Mesenchymal stem cell (in vitro differentiated cells and primary cell): ENCODE measurements at regions not wholly inside any gene's neighbourhood (a gene's known extent, or its start where the extent isn't known, plus 50 kb on each side); places are given as distances from the start of the nearest gene placed in this dataset.

Experiments
- DNase-seq: peaks from one replicate; pipeline ENCODE4 v3.0.0-alpha.2; 2013
- H2AFZ ChIP-seq: one replicate; pipeline ENCODE4 v1.6.1; 2013; ENCODE audit warnings: low read depth, mild to moderate bottlenecking, control low read depth, inconsistent platforms, low read length, moderate library complexity
- H2AK5ac ChIP-seq: 2 replicates; pipeline ENCODE4 v1.6.1; 2013; ENCODE audit warnings: low read length, moderate library complexity, mild to moderate bottlenecking, inconsistent platforms; ENCODE audit not compliant: severe bottlenecking
- H2BK120ac ChIP-seq: one replicate; pipeline ENCODE4 v1.6.1; 2013; ENCODE audit warnings: low read depth, mild to moderate bottlenecking, inconsistent platforms, low read length, moderate library complexity
- H2BK12ac ChIP-seq, 2 experiments: one replicate each; pipeline ENCODE4 v1.6.1; 2013; ENCODE audit warnings: inconsistent platforms in 2 of 2, low read length in 2 of 2, mild to moderate bottlenecking in 2 of 2, moderate library complexity in 2 of 2, control low read depth in 1 of 2
- H2BK15ac ChIP-seq: one replicate; pipeline ENCODE4 v1.6.1; 2013; ENCODE audit warnings: mild to moderate bottlenecking, low read depth, inconsistent platforms; ENCODE audit not compliant: poor library complexity, severe bottlenecking
- H2BK5ac ChIP-seq: 2 replicates; pipeline ENCODE4 v1.6.1; 2013; ENCODE audit warnings: low read depth, mild to moderate bottlenecking, low read length, control low read depth, inconsistent platforms; ENCODE audit not compliant: poor library complexity, severe bottlenecking
- H3K14ac ChIP-seq, 2 experiments: one replicate each; pipeline ENCODE4 v1.6.1; 2013; ENCODE audit warnings: inconsistent platforms in 2 of 2, low read length in 2 of 2, control low read depth in 1 of 2, mild to moderate bottlenecking in 1 of 2, moderate library complexity in 1 of 2
- H3K18ac ChIP-seq, 2 experiments: one replicate each; pipeline ENCODE4 v1.6.1; 2013; ENCODE audit warnings: inconsistent platforms in 2 of 2, low read length in 2 of 2, control low read depth in 1 of 2, low read depth in 1 of 2, mild to moderate bottlenecking in 1 of 2
- H3K23ac ChIP-seq, 2 experiments: one replicate each; pipeline ENCODE4 v1.6.1; 2013; ENCODE audit warnings: inconsistent platforms in 2 of 2, low read length in 2 of 2, mild to moderate bottlenecking in 2 of 2, moderate library complexity in 2 of 2, control low read depth in 1 of 2
- H3K27ac ChIP-seq: 2 replicates; pipeline ENCODE4 v1.5.1; 2013; ENCODE audit warnings: mild to moderate bottlenecking, moderate library complexity, low read length, control low read depth, inconsistent platforms; ENCODE audit not compliant: poor library complexity, severe bottlenecking
- H3K27me3 ChIP-seq, 2 experiments: 2 replicates each; pipeline versions ENCODE4 v1.6.1 to v1.7.0; 2013; ENCODE audit warnings: low read length in 2 of 2, mild to moderate bottlenecking in 2 of 2, moderate library complexity in 2 of 2, control low read depth in 1 of 2, inconsistent platforms in 1 of 2; ENCODE audit not compliant: control insufficient read depth in 1 of 2, insufficient read depth in 1 of 2
- H3K36me3 ChIP-seq, 2 experiments: 2 replicates each; pipeline versions ENCODE4 v1.6.1 to v1.7.0; 2013; ENCODE audit warnings: low read length in 2 of 2, control low read depth in 1 of 2, inconsistent platforms in 1 of 2, low read depth in 1 of 2, mild to moderate bottlenecking in 1 of 2; ENCODE audit not compliant: insufficient read depth in 2 of 2, control insufficient read depth in 1 of 2
- H3K4ac ChIP-seq, 2 experiments: one replicate each; pipeline ENCODE4 v1.6.1; 2013; ENCODE audit warnings: inconsistent platforms in 2 of 2, low read length in 2 of 2, mild to moderate bottlenecking in 2 of 2, moderate library complexity in 2 of 2, control low read depth in 1 of 2, low read depth in 1 of 2
- H3K4me1 ChIP-seq: 2 replicates; pipeline ENCODE4 v1.6.1; 2013; ENCODE audit warnings: low read depth, low read length, control low read depth; ENCODE audit not compliant: control insufficient read depth, insufficient read depth
- H3K4me2 ChIP-seq: 2 replicates; pipeline ENCODE4 v1.6.1; 2013; ENCODE audit warnings: low read length, mild to moderate bottlenecking, inconsistent platforms; ENCODE audit not compliant: poor library complexity, severe bottlenecking
- H3K4me3 ChIP-seq, 2 experiments: 2 replicates each; pipeline versions ENCODE4 v1.5.1 to v1.7.0; 2013; ENCODE audit warnings: low read length in 2 of 2, mild to moderate bottlenecking in 2 of 2, control low read depth in 1 of 2, low read depth in 1 of 2; ENCODE audit not compliant: insufficient read depth in 1 of 2
- H3K79me1 ChIP-seq: replicated peaks from 2 replicates; pipeline ENCODE4 v1.6.1; 2013; ENCODE audit warnings: mild to moderate bottlenecking, control low read depth, low read length, inconsistent platforms; ENCODE audit not compliant: poor library complexity, severe bottlenecking
- H3K9ac ChIP-seq: 2 replicates; pipeline ENCODE4 v1.7.0; 2013; ENCODE audit warnings: mild to moderate bottlenecking, low read length, moderate library complexity
- H3K9me3 ChIP-seq: 2 replicates; pipeline ENCODE4 v1.7.0; 2013; ENCODE audit warnings: mild to moderate bottlenecking, low read length; ENCODE audit not compliant: control insufficient read depth
- H4K8ac ChIP-seq: one replicate; pipeline ENCODE4 v1.6.1; 2013; ENCODE audit warnings: inconsistent platforms, mild to moderate bottlenecking, low read length, moderate library complexity
- H4K91ac ChIP-seq: one replicate; pipeline ENCODE4 v1.6.1; 2013; ENCODE audit warnings: mild to moderate bottlenecking, low read length, inconsistent platforms
- WGBS: methylation state at CpG from one replicate; pipeline ENCODE4 v1.1.7; 2013; ENCODE audit warnings: mixed read lengths; 5-methylcytosine and 5-hydroxymethylcytosine counted together

DNA sequence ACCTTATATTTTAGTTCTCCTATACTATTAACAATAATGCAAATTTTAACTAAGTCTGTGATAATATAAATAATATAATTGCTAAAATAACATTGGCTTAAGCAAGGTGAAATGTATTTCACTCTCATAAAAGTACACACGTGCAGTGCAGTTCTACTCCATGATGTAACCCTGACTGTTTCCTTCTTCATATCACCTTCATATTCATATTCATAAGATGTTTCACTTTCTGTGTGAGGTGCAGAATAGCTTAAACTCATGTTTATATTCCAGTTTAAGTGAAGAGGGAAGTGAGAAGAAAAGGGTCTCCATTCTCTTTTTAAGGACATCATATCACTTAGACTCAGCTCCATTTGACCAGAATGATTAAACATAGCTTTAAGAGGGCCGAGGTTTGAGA lies 1810.0 kb upstream of the PCDH10 start:
- no peak overlapping the region for H3K4me3 ChIP-seq
- WGBS: no CpG with 5 or more reads among the region's 2 CpGs
- no peak overlapping the region for H2BK12ac ChIP-seq

DNA sequence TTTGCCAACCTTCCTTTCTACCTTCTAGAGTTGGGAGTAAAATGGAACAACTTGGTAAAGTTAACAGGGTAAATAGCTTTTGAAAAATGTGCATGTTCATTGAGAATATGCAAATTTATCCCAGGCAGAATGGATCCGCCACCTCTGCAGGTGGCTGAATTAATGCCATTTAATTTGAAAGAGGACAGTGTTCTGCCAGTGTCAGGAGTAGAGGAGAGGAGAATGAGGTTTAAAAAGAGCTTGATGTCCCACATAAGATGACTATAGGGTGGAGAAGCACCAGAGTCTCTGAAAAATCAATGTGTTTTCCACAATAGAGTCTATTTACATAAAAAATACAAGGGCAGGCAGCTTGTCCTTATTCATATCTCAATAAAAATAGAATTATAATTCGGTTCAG lies 1804.3 kb upstream of the PCDH10 start:
- Histone ChIP-seq H2BK5ac (no peak overlapping the region), H3K4me2 (no peak overlapping the region), H3K27ac (no peak overlapping the region), H3K4me3 (no peak overlapping the region), H3K14ac (no peak overlapping the region), H3K27me3 (no peaks in the 10 kb centered on the region), H2BK15ac (no peak overlapping the region), H2AK5ac (no peak overlapping the region), H2AFZ (no peak overlapping the region), H4K8ac (no peak overlapping the region), H3K18ac (no peak overlapping the region), H4K91ac (no peak overlapping the region), H2BK120ac (no peak overlapping the region), H3K4ac (no peak overlapping the region), H3K9ac (no peak overlapping the region), H3K4me1 (no peaks in the 10 kb centered on the region), H3K23ac (no peak overlapping the region), H2BK12ac (no peak overlapping the region), H3K79me1 (no peaks in the 10 kb centered on the region), H3K9me3 (no peaks in the 10 kb centered on the region), H3K36me3 (no peaks in the 10 kb centered on the region)
- DNase-seq: no peak
- 92% methylated on average over 2 of the region's 2 CpGs for WGBS

More for the DNA sequence above, 1810.0 kb upstream of the PCDH10 start:
- no peak overlapping the region for H3K23ac ChIP-seq
- H3K4me2 ChIP-seq: no peak overlapping the region
- H3K18ac ChIP-seq: no peak overlapping the region
- H3K27ac ChIP-seq: no peak overlapping the region
- H2AK5ac ChIP-seq: no peak overlapping the region
- no peak for DNase-seq
- H3K36me3 ChIP-seq: no peaks in the 10 kb centered on the region
- no peak overlapping the region for H4K8ac ChIP-seq
- H3K4ac ChIP-seq: no peak overlapping the region
- no peaks in the 10 kb centered on the region for H3K27me3 ChIP-seq
- H4K91ac ChIP-seq: no peak overlapping the region
- H2BK15ac ChIP-seq: no peak overlapping the region
- no peak overlapping the region for H3K14ac ChIP-seq
- no peak overlapping the region for H2AFZ ChIP-seq
- H3K9me3 ChIP-seq: no peaks in the 10 kb centered on the region
- H2BK5ac ChIP-seq: no peak overlapping the region
- H3K9ac ChIP-seq: no peak overlapping the region
- H3K4me1 ChIP-seq: no peaks in the 10 kb centered on the region
- H2BK120ac ChIP-seq: no peak overlapping the region
- no peaks in the 10 kb centered on the region for H3K79me1 ChIP-seq

DNA sequence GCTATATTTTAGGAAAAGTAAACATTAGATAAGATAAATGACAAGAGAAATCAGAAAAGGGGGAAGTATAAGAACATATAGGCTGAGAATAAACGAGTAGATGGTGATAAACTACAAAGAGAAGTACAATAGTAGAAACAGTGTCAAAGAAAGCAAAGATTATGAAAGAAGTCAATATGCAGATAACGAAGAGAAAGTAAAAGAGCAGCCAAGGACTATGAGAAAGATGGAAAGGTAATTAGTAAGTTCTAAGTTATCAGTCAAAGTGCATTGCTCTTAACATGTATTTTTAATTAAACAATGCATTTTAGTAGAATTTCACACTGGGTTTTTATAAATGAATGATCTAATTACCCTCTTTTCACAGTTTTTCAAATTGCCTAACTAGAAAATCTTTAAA lies 1801.3 kb upstream of the PCDH10 start:
- H4K91ac ChIP-seq: no peak overlapping the region
- no peak overlapping the region for H3K4ac ChIP-seq
- H3K14ac ChIP-seq: no peak overlapping the region
- no peaks in the 10 kb centered on the region for H3K27me3 ChIP-seq
- no peak overlapping the region for H3K18ac ChIP-seq
- no peak overlapping the region for H2BK5ac ChIP-seq
- H3K36me3 ChIP-seq: no peaks in the 10 kb centered on the region
- WGBS: 77% methylated on average over 2 of the region's 2 CpGs
- no peaks in the 10 kb centered on the region for H3K79me1 ChIP-seq
- peaks cover 3% of the 10 kb centered on the region for H3K9me3 ChIP-seq
- H2BK120ac ChIP-seq: no peak overlapping the region
- no peak overlapping the region for H3K4me3 ChIP-seq
- H2AK5ac ChIP-seq: no peak overlapping the region
- H3K23ac ChIP-seq: no peak overlapping the region
- no peak overlapping the region for H3K4me2 ChIP-seq
- DNase-seq: no peak
- H3K9ac ChIP-seq: no peak overlapping the region
- H2BK12ac ChIP-seq: no peak overlapping the region
- no peak overlapping the region for H2AFZ ChIP-seq
- no peak overlapping the region for H3K27ac ChIP-seq
- H2BK15ac ChIP-seq: no peak overlapping the region
- H3K4me1 ChIP-seq: no peaks in the 10 kb centered on the region
- no peak overlapping the region for H4K8ac ChIP-seq

DNA sequence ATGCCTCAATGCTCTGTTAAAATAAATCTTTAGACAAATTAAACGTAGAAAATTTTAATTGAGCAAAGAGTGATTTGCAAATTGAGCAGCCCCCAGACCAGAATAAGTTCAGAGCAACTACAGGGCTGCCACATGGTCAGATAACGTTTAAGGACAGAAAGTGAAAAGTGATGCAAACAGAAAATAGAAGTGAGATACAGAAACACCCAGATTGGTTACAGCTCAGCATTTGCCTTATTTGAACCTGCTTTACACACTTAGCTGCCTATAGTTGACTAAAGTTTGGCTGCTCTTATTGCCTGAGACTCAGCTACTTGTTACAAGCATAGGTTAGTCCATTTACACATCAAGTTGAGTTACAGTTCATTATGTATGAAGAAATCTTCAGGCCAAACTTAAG lies 1800.8 kb upstream of the PCDH10 start:
- Histone ChIP-seq H3K14ac (no peak overlapping the region), H2BK12ac (no peak overlapping the region), H3K27ac (no peak overlapping the region), H2AK5ac (no peak overlapping the region), H3K9me3 (peaks cover 3% of the 10 kb centered on the region), H4K8ac (no peak overlapping the region), H3K4me3 (no peak overlapping the region), H2AFZ (no peak overlapping the region), H3K18ac (no peak overlapping the region), H3K4me1 (no peaks in the 10 kb centered on the region), H3K4me2 (no peak overlapping the region), H4K91ac (no peak overlapping the region), H3K9ac (no peak overlapping the region), H3K79me1 (no peaks in the 10 kb centered on the region), H3K23ac (no peak overlapping the region), H3K36me3 (no peaks in the 10 kb centered on the region), H2BK120ac (no peak overlapping the region), H2BK5ac (no peak overlapping the region), H3K4ac (no peak overlapping the region), H3K27me3 (no peaks in the 10 kb centered on the region), H2BK15ac (no peak overlapping the region)
- WGBS: 83% methylated on average over 2 of the region's 2 CpGs
- DNase-seq: no peak
